IMR-90 (cell line): ENCODE measurements at regions not wholly inside any gene's neighbourhood (a gene's known extent, or its start where the extent isn't known, plus 50 kb on each side); places are given as distances from the start of the nearest gene placed in this dataset.
A peak's percentile ranks its signal among the peaks of the same experiment; 100 is the strongest.

Source experiments
- ATAC-seq: fragments of 200-7000 bp; cut with Tn5 transposase; 2 replicates; pipeline ENCODE4 v1.9.1; 2020; ENCODE audit warnings: low read depth, mild to moderate bottlenecking, moderate library complexity
- BruUV-seq: library from RNA; stranded (reverse); fragments of 400-500 nt; replicated peaks from 2 replicates; lab custom pipeline; 2021; lab: Mats Ljungman, UMichigan
- CTCF ChIA-PET: fragments of 300-600 bp; formaldehyde crosslinking; extraction: SDS; loops from one replicate; lab custom pipeline; 2021; ENCODE audit warnings: antibody characterized with exemption; lab: Yijun Ruan, JAX
- POLR2A ChIA-PET: fragments of 300-600 bp; sonication (Branson Sonifier 250); formaldehyde crosslinking; loops from one replicate; lab custom pipeline; 2022; ENCODE audit warnings: antibody characterized with exemption; ENCODE audit not compliant: unreplicated experiment; lab: Charles Lee
- DNase-seq: peaks from one replicate; pipeline ENCODE4 v3.0.0; 2013
- H2AFZ ChIP-seq: replicated peaks from 2 replicates; pipeline ENCODE3; 2013; ENCODE audit warnings: low read length, mild to moderate bottlenecking; ENCODE audit not compliant: poor library complexity
- H2AK5ac ChIP-seq: 2 replicates; pipeline ENCODE4 v1.6.1; 2013; ENCODE audit warnings: low read depth, low read length, inconsistent platforms
- H2AK9ac ChIP-seq: replicated peaks from 2 replicates; pipeline ENCODE3; 2013; ENCODE audit warnings: mild to moderate bottlenecking, low read depth, low read length, moderate library complexity; ENCODE audit not compliant: poor library complexity
- H2BK120ac ChIP-seq: 2 replicates; pipeline ENCODE4 v1.6.1; 2013; ENCODE audit warnings: low read depth, low read length, inconsistent platforms
- H2BK15ac ChIP-seq: 3 replicates; pipeline ENCODE4 v1.6.1; 2013; ENCODE audit warnings: low read depth, low read length, inconsistent platforms
- H2BK20ac ChIP-seq: 2 replicates; pipeline ENCODE4 v1.6.1; 2013; ENCODE audit warnings: low read depth, mild to moderate bottlenecking, inconsistent platforms, low read length, moderate library complexity
- H2BK5ac ChIP-seq: 2 replicates; pipeline ENCODE4 v1.6.1; 2013; ENCODE audit warnings: mild to moderate bottlenecking, low read depth, low read length, inconsistent platforms; ENCODE audit not compliant: poor library complexity, severe bottlenecking
- H3K14ac ChIP-seq: replicated peaks from 2 replicates; pipeline ENCODE4 v1.6.1; 2013; ENCODE audit warnings: low read depth, low read length, inconsistent platforms
- H3K18ac ChIP-seq: 2 replicates; pipeline ENCODE4 v1.6.1; 2013; ENCODE audit warnings: low read depth, low read length, control low read depth
- H3K23ac ChIP-seq: 2 replicates; pipeline ENCODE4 v1.6.1; 2013; ENCODE audit warnings: low read depth, low read length, inconsistent platforms
- H3K27ac ChIP-seq: 2 replicates; pipeline ENCODE4 v1.5.1; 2013; ENCODE audit warnings: mild to moderate bottlenecking, control low read depth, low read length; ENCODE audit not compliant: insufficient read depth
- H3K27me3 ChIP-seq: 2 replicates; pipeline ENCODE4 v1.6.1; 2013; ENCODE audit warnings: low read length; ENCODE audit not compliant: control insufficient read depth, insufficient read depth
- H3K36me3 ChIP-seq: 2 replicates; pipeline ENCODE4 v1.6.1; 2013; ENCODE audit warnings: low read length, mixed read lengths; ENCODE audit not compliant: control insufficient read depth, insufficient read depth
- H3K4ac ChIP-seq: 2 replicates; pipeline ENCODE4 v1.6.1; 2013; ENCODE audit warnings: low read depth, low read length, inconsistent platforms
- H3K4me1 ChIP-seq: 2 replicates; pipeline ENCODE4 v1.6.1; 2013; ENCODE audit warnings: low read length, mixed read lengths; ENCODE audit not compliant: control insufficient read depth, insufficient read depth
- H3K4me2 ChIP-seq: 2 replicates; pipeline ENCODE4 v1.6.1; 2013; ENCODE audit warnings: low read depth, mild to moderate bottlenecking, control low read depth, low read length, moderate library complexity
- H3K4me3 ChIP-seq: 2 replicates; pipeline ENCODE4 v1.5.1; 2013; ENCODE audit warnings: low read depth, mild to moderate bottlenecking, control low read depth, low read length, moderate library complexity; ENCODE audit not compliant: insufficient read depth
- H3K56ac ChIP-seq: 2 replicates; pipeline ENCODE4 v1.6.1; 2013; ENCODE audit warnings: low read length, inconsistent platforms; ENCODE audit not compliant: insufficient read depth; ENCODE audit errors: extremely low read depth
- H3K79me1 ChIP-seq, 2 experiments: 2 replicates each; pipeline ENCODE4 v1.6.1; 2013; ENCODE audit warnings: low read length in 2 of 2, inconsistent platforms in 1 of 2, low read depth in 1 of 2
- H3K9ac ChIP-seq: 2 replicates; pipeline ENCODE4 v1.6.1; 2013; ENCODE audit warnings: low read depth, low read length, control low read depth
- H3K9me1 ChIP-seq: 2 replicates; pipeline ENCODE4 v1.6.1; 2013; ENCODE audit warnings: low read length, inconsistent platforms; ENCODE audit not compliant: insufficient read depth
- H3K9me3 ChIP-seq: 2 replicates; pipeline ENCODE4 v1.6.1; 2013; ENCODE audit warnings: low read length; ENCODE audit not compliant: control insufficient read depth, insufficient read depth
- H4K20me1 ChIP-seq: 2 replicates; pipeline ENCODE4 v1.6.1; 2013; ENCODE audit warnings: low read length, inconsistent platforms; ENCODE audit not compliant: insufficient read depth
- H4K5ac ChIP-seq: 2 replicates; pipeline ENCODE4 v1.6.1; 2013; ENCODE audit warnings: mild to moderate bottlenecking, low read depth, low read length, control low read depth
- H4K8ac ChIP-seq, 2 experiments: 2 replicates each; pipeline ENCODE4 v1.6.1; 2013; ENCODE audit warnings: low read depth in 2 of 2, low read length in 2 of 2, control low read depth in 1 of 2, inconsistent platforms in 1 of 2
- H4K91ac ChIP-seq: 2 replicates; pipeline ENCODE4 v1.6.1; 2013; ENCODE audit warnings: low read depth, low read length, inconsistent platforms; ENCODE audit not compliant: insufficient read depth
- BHLHE40 ChIP-seq: fragments of 150-350 bp; IDR thresholded peaks from 2 replicates; pipeline ENCODE4 v1.6.1; 2016; ENCODE audit warnings: mild to moderate bottlenecking, low read depth, low read length
- CEBPB ChIP-seq: IDR thresholded peaks from 2 replicates; pipeline ENCODE4 v1.6.1; 2012; ENCODE audit warnings: low read depth, low read length, improper control_type of control experiment
- CHD1 ChIP-seq: IDR thresholded peaks from 2 replicates; pipeline ENCODE4 v1.6.1; 2012; ENCODE audit warnings: low read depth, low read length, improper control_type of control experiment
- ELK1 ChIP-seq: fragments of 150-350 bp; IDR thresholded peaks from 2 replicates; pipeline ENCODE4 v1.6.1; 2016; ENCODE audit warnings: low read depth, mild to moderate bottlenecking, low read length, moderate library complexity, borderline replicate concordance
- FOS ChIP-seq: fragments of 150-350 bp; IDR thresholded peaks from 2 replicates; pipeline ENCODE4 v1.6.1; 2016; ENCODE audit warnings: low read depth, low read length
- MAFK ChIP-seq: IDR thresholded peaks from 2 replicates; pipeline ENCODE4 v1.6.1; 2012; ENCODE audit warnings: low read depth, low read length, improper control_type of control experiment
- MAZ ChIP-seq: IDR thresholded peaks from 2 replicates; pipeline ENCODE4 v1.6.1; 2012; ENCODE audit warnings: low read depth, mild to moderate bottlenecking, low read length, improper control_type of control experiment, moderate library complexity, borderline replicate concordance
- MXI1 ChIP-seq: IDR thresholded peaks from 2 replicates; pipeline ENCODE4 v1.6.1; 2012; ENCODE audit warnings: low read depth, mild to moderate bottlenecking, low read length, moderate library complexity, borderline replicate concordance
- NFE2L2 ChIP-seq: fragments of 150-350 bp; IDR thresholded peaks from 2 replicates; pipeline ENCODE4 v1.6.1; 2016; ENCODE audit warnings: low read depth, mild to moderate bottlenecking, low read length
- POLR2A ChIP-seq: IDR thresholded peaks from 2 replicates; pipeline ENCODE4 v1.6.1; 2012; ENCODE audit warnings: mild to moderate bottlenecking, low read depth, low read length
- RAD21 ChIP-seq: IDR thresholded peaks from 2 replicates; pipeline ENCODE4 v1.6.1; 2012; ENCODE audit warnings: low read length, improper control_type of control experiment
- RCOR1 ChIP-seq: IDR thresholded peaks from 2 replicates; pipeline ENCODE4 v1.6.1; 2012; ENCODE audit warnings: mild to moderate bottlenecking, low read length, improper control_type of control experiment; ENCODE audit not compliant: insufficient replicate concordance
- RFX5 ChIP-seq: IDR thresholded peaks from 2 replicates; pipeline ENCODE4 v1.8.0; 2012; ENCODE audit warnings: low read depth, mild to moderate bottlenecking, low read length, moderate library complexity
- SMC3 ChIP-seq: fragments of 150-350 bp; IDR thresholded peaks from 2 replicates; pipeline ENCODE4 v1.6.1; 2016; ENCODE audit warnings: low read depth, mild to moderate bottlenecking, antibody characterized with exemption, low read length, moderate library complexity
- USF2 ChIP-seq: fragments of 150-350 bp; IDR thresholded peaks from 2 replicates; pipeline ENCODE4 v1.6.1; 2017; ENCODE audit warnings: mild to moderate bottlenecking, antibody characterized with exemption, low read length, low read depth
- WGBS, 2 experiments: methylation state at CpG; one replicate each; pipeline versions ENCODE4 v1.1.5 to v1.1.7; 2013; ENCODE audit warnings: missing lambda C conversion rate in 2 of 2; ENCODE audit not compliant: insufficient read length in 1 of 2; ENCODE audit errors: extremely low coverage in 2 of 2; 5-methylcytosine and 5-hydroxymethylcytosine counted together
- dilution Hi-C: fragments of 300-500 bp; cut with HindIII; formaldehyde crosslinking; loops from one replicate; pipeline ENCODE4 v1.14.3; 2018; ENCODE audit warnings: low sequenced_read_pairs; ENCODE audit not compliant: unreplicated experiment
- in situ Hi-C: fragments of 300-500 bp; cut with MboI; formaldehyde crosslinking; loops from 3 replicates; pipeline ENCODE4 v1.14.3; 2019; ENCODE audit warnings: low sequenced_read_pairs, inconsistent platforms, mixed read lengths
- intact Hi-C: fragments of 100-400 bp; cut with micrococcal nuclease; formaldehyde crosslinking; loops from 2 replicates; pipeline ENCODE4 v1.10.0; 2022
- TF ChIP-seq, protein P1 (sequence below): conservative IDR thresholded peaks from 2 replicates; pipeline ENCODE4 v1.5.1; 2012; ENCODE audit warnings: mild to moderate bottlenecking, low read depth, low read length, improper control_type of control experiment

DNA sequence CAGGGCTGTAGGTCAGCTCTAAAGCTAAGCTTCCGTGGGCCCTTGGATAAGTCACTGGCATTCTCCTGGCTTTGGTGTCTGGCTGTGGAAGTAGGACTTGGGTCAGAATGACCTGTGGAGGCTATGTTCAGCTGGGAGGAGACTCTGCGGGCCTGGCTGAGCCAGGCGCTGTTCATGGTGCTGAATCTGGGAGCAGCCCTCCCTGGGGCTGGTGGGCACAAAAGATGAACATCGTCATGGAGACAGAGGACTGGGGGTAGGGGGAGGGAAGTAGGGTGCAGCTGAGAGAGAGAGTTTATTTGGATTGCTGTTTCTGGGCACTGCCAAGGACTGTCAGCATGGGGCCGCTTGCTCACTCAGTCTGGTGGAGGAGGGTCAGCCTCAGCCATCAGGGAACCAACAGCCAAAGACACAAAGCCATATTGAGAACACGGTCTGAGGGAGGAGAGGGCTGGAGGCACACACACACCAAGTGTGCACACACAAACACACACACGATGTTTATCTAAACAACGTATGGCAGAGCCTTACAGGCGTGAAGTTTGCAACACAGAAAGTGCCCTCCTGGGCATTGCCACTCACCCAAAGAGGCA, 120.7 kb upstream of the LINGO1 start:
- Histone ChIP-seq H4K91ac (no peak overlapping the region), H2AK5ac (no peak overlapping the region), H4K8ac (no peak overlapping the region), H3K27ac (no peak overlapping the region), H3K23ac (no peak overlapping the region), H3K18ac (no peak overlapping the region), H3K56ac (no peak overlapping the region), H3K4me2 (no peak overlapping the region), H2AFZ (peak overlapping the region; percentile 3), H3K9ac (no peak overlapping the region), H3K27me3 (peaks cover 2% of the 10 kb centered on the region; the same call in 1 of the 2 replicates), H3K4me3 (no peak overlapping the region), H3K4ac (no peak overlapping the region), H2BK20ac (no peak overlapping the region), H2BK15ac (no peak overlapping the region), H4K5ac (no peak overlapping the region), H4K20me1 (0 out of 2 replicates have a peak, but pooled peaks cover 10% of the 10 kb centered on the region), H2AK9ac (no peak overlapping the region), H3K9me1 (no peaks in the 10 kb centered on the region), H2BK120ac (no peak overlapping the region), H2BK5ac (no peak overlapping the region), H3K36me3 (no peaks in the 10 kb centered on the region), H3K14ac (no peak overlapping the region), H3K9me3 (no peaks in the 10 kb centered on the region), H3K79me1 (no peaks in the 10 kb centered on the region), H3K4me1 (no peaks in the 10 kb centered on the region)
- intact Hi-C loops (no loop called here), in situ Hi-C loops (no loop called here), dilution Hi-C loops (no loop called here)
- no TSS peak for BruUV-seq
- ChIA-PET POLR2A (no interaction called here), CTCF (no interaction called here)
- no CpG with 5 or more reads among the region's 9 CpGs for WGBS, 2 experiments
- TF ChIP-seq RCOR1 (no peak), CHD1 (no peak), SMC3 (no peak), USF2 (no peak), RFX5 (no peak), POLR2A (no peak), FOS (no peak), ELK1 (no peak), MAZ (no peak), CEBPB (no peak), MXI1 (no peak), NFE2L2 (no peak), RAD21 (no peak), BHLHE40 (no peak), MAFK (no peak)
- TF ChIP-seq, protein P1, sequence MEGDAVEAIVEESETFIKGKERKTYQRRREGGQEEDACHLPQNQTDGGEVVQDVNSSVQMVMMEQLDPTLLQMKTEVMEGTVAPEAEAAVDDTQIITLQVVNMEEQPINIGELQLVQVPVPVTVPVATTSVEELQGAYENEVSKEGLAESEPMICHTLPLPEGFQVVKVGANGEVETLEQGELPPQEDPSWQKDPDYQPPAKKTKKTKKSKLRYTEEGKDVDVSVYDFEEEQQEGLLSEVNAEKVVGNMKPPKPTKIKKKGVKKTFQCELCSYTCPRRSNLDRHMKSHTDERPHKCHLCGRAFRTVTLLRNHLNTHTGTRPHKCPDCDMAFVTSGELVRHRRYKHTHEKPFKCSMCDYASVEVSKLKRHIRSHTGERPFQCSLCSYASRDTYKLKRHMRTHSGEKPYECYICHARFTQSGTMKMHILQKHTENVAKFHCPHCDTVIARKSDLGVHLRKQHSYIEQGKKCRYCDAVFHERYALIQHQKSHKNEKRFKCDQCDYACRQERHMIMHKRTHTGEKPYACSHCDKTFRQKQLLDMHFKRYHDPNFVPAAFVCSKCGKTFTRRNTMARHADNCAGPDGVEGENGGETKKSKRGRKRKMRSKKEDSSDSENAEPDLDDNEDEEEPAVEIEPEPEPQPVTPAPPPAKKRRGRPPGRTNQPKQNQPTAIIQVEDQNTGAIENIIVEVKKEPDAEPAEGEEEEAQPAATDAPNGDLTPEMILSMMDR: no peak
- DNase-seq (peak; percentile 5), ATAC-seq (peak; percentile 78)
